Loucy (cell line): ENCODE measurements at regions not wholly inside any gene's neighbourhood (a gene's known extent, or its start where the extent isn't known, plus 50 kb on each side); places are given as distances from the start of the nearest gene placed in this dataset.

Source experiments
- H2AFZ ChIP-seq: fragments of 200-600 bp; sonication (generic); 2 replicates; pipeline ENCODE4 v1.6.0; 2016; ENCODE audit warnings: antibody characterized with exemption, mild to moderate bottlenecking, low read length, moderate library complexity
- H3F3A ChIP-seq: fragments of 200-600 bp; 2 replicates; pipeline ENCODE4 v1.6.0; 2016; ENCODE audit warnings: antibody characterized with exemption, low read depth, mild to moderate bottlenecking
- H3K27me3 ChIP-seq: fragments of 200-600 bp; sonication (generic); 2 replicates; pipeline ENCODE4 v1.6.1; 2014; ENCODE audit warnings: low read length, mild to moderate bottlenecking; ENCODE audit not compliant: insufficient read depth, poor library complexity, severe bottlenecking
- H3K36me3 ChIP-seq: fragments of 200-600 bp; sonication (generic); 2 replicates; pipeline ENCODE4 v1.6.1; 2016; ENCODE audit warnings: low read length; ENCODE audit not compliant: insufficient read depth
- H3K4me1 ChIP-seq: fragments of 200-600 bp; sonication (generic); 2 replicates; pipeline ENCODE4 v1.5.1; 2014; ENCODE audit warnings: low read length, mild to moderate bottlenecking; ENCODE audit not compliant: insufficient read depth, poor library complexity, severe bottlenecking
- H3K4me2 ChIP-seq: fragments of 200-600 bp; sonication (generic); 2 replicates; pipeline ENCODE4 v1.6.0; 2014; ENCODE audit warnings: antibody characterized with exemption, low read length, low read depth, mild to moderate bottlenecking; ENCODE audit not compliant: poor library complexity, severe bottlenecking
- H3K4me3 ChIP-seq: fragments of 200-600 bp; sonication (generic); 2 replicates; pipeline ENCODE4 v1.5.1; 2014; ENCODE audit warnings: low read length, mild to moderate bottlenecking, mixed read lengths; ENCODE audit not compliant: poor library complexity, severe bottlenecking
- H3K79me2 ChIP-seq: fragments of 200-600 bp; sonication (generic); 2 replicates; pipeline ENCODE4 v1.6.1; 2014; ENCODE audit warnings: low read length; ENCODE audit not compliant: insufficient read depth
- H3K9ac ChIP-seq: fragments of 200-600 bp; sonication (generic); 2 replicates; pipeline ENCODE4 v1.6.0; 2014; ENCODE audit warnings: mild to moderate bottlenecking, low read depth, low read length, moderate library complexity; ENCODE audit not compliant: poor library complexity, severe bottlenecking
- H3K9me2 ChIP-seq: fragments of 200-600 bp; sonication (generic); replicated peaks from 2 replicates; pipeline ENCODE4 v1.6.1; 2016; ENCODE audit warnings: low read depth, low read length, mixed read lengths
- H3K9me3 ChIP-seq: fragments of 200-600 bp; sonication (generic); 2 replicates; pipeline ENCODE4 v1.6.1; 2014; ENCODE audit warnings: mild to moderate bottlenecking, antibody characterized with exemption, low read length, low read depth; ENCODE audit not compliant: insufficient read depth
- H4K20me1 ChIP-seq: fragments of 200-600 bp; sonication (generic); 2 replicates; pipeline ENCODE4 v1.6.0; 2014; ENCODE audit warnings: antibody characterized with exemption, low read length, mild to moderate bottlenecking; ENCODE audit not compliant: insufficient read depth, poor library complexity, severe bottlenecking
- EZH2phosphoT487 ChIP-seq: fragments of 200-600 bp; IDR thresholded peaks from 2 replicates; pipeline ENCODE4 v1.6.1; 2018; ENCODE audit warnings: antibody characterized with exemption, mild to moderate bottlenecking, moderate library complexity, borderline replicate concordance
- TF ChIP-seq, protein P1 (sequence below): fragments of 200-600 bp; sonication (generic); conservative IDR thresholded peaks from 2 replicates; pipeline ENCODE4 v1.5.1; 2014; ENCODE audit warnings: mild to moderate bottlenecking, antibody characterized with exemption, low read length

DNA sequence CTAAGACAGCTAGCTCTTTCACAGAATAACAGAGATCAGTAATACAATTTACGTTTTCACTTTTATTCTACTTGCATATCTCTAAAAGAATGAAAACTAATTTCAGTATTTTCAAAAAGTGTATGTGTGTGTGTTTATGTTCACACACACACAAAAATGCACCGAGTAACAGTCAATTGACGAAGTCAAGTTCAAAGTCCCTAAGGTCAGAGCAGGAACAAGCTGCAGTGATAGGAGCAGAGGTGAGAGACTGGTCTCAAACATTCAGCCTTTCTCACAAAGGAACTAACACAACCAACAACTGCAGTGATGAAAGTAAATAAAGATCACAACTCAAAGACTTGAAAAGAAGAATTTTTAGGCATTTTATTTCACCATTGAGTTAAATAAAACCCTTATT, 429.7 kb downstream of the C12orf50 start:
- no peaks in the 10 kb centered on the region for H3K27me3 ChIP-seq
- no peak overlapping the region for H3K4me2 ChIP-seq
- H3K9ac ChIP-seq, result no peak overlapping the region
- H3K9me3 ChIP-seq, result no peaks in the 10 kb centered on the region
- H3K4me1 ChIP-seq, result no peaks in the 10 kb centered on the region
- H4K20me1 ChIP-seq, result no peaks in the 10 kb centered on the region
- no peaks in the 10 kb centered on the region for H3K9me2 ChIP-seq
- no peak overlapping the region for H3K4me3 ChIP-seq
- H2AFZ ChIP-seq, result no peak overlapping the region
- no peaks in the 10 kb centered on the region for H3K79me2 ChIP-seq
- H3K36me3 ChIP-seq, result no peaks in the 10 kb centered on the region
- H3F3A ChIP-seq, result no peaks in the 10 kb centered on the region
- TF ChIP-seq EZH2phosphoT487, result no peak
- TF ChIP-seq, protein P1, sequence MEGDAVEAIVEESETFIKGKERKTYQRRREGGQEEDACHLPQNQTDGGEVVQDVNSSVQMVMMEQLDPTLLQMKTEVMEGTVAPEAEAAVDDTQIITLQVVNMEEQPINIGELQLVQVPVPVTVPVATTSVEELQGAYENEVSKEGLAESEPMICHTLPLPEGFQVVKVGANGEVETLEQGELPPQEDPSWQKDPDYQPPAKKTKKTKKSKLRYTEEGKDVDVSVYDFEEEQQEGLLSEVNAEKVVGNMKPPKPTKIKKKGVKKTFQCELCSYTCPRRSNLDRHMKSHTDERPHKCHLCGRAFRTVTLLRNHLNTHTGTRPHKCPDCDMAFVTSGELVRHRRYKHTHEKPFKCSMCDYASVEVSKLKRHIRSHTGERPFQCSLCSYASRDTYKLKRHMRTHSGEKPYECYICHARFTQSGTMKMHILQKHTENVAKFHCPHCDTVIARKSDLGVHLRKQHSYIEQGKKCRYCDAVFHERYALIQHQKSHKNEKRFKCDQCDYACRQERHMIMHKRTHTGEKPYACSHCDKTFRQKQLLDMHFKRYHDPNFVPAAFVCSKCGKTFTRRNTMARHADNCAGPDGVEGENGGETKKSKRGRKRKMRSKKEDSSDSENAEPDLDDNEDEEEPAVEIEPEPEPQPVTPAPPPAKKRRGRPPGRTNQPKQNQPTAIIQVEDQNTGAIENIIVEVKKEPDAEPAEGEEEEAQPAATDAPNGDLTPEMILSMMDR, result no peak

- Histone ChIP-seq H2AFZ (no peak overlapping the region), H3K9me2 (no peaks in the 10 kb centered on the region), H3K4me1 (no peaks in the 10 kb centered on the region), H4K20me1 (no peaks in the 10 kb centered on the region), H3K36me3 (no peaks in the 10 kb centered on the region), H3K9me3 (no peaks in the 10 kb centered on the region), H3K9ac (no peak overlapping the region), H3K4me3 (no peak overlapping the region), H3F3A (no peaks in the 10 kb centered on the region), H3K79me2 (no peaks in the 10 kb centered on the region), H3K27me3 (no peaks in the 10 kb centered on the region), H3K4me2 (no peak overlapping the region)
- TF ChIP-seq EZH2phosphoT487, result no peak
- TF ChIP-seq, protein P1, result no peak
Measured at GRCh38 chr12:87597114-87597513, 432.1 kb downstream of the C12orf50 start.

- Histone ChIP-seq H3K9me2 (no peaks in the 10 kb centered on the region), H3K79me2 (no peaks in the 10 kb centered on the region), H3K27me3 (no peaks in the 10 kb centered on the region), H4K20me1 (no peaks in the 10 kb centered on the region), H2AFZ (no peak overlapping the region), H3K4me2 (no peak overlapping the region), H3K4me3 (no peak overlapping the region), H3K4me1 (no peaks in the 10 kb centered on the region), H3K36me3 (no peaks in the 10 kb centered on the region), H3F3A (no peaks in the 10 kb centered on the region), H3K9ac (no peak overlapping the region), H3K9me3 (no peaks in the 10 kb centered on the region)
- TF ChIP-seq, protein P1, result no peak
- no peak for TF ChIP-seq EZH2phosphoT487
Measured at GRCh38 chr12:87596636-87597035, 432.6 kb downstream of the C12orf50 start.
